Heart left ventricle (tissue), 13 donors: ENCODE measurements at regions not wholly inside any gene's neighbourhood (a gene's known extent, or its start where the extent isn't known, plus 50 kb on each side); places are given as distances from the start of the nearest gene placed in this dataset.

ENCODE experiments used
- CTCF ChIP-seq, 12 donors: fragments of 200-600 bp; sonication (generic) in 4 of 12; IDR thresholded peaks; one replicate each; pipeline versions ENCODE4 v1.5.0 to v1.8.0; 2018 to 2022; ENCODE audit warnings: antibody characterized with exemption in 12 of 12, mild to moderate bottlenecking in 5 of 12
- POLR2A ChIP-seq, 2 donors: fragments of 450-650 bp; IDR thresholded peaks; one replicate each; pipeline ENCODE4 v1.6.1; 2017; ENCODE audit warnings: antibody characterized with exemption in 2 of 2, mild to moderate bottlenecking in 2 of 2, moderate library complexity in 2 of 2
- donor health status: ischemic (EF 13 %, LVEDD 7.1; RV severe dilation, severe dysfunction).
- donor health status: DM: no; HTN: yes; CAD: no.
- donor health status: DM: no; HTN: no; CAD: no.
- donor health status: ischemic (EF 25% LVEDD 6.9; RV normal size, moderate dysfunction).
- donor health status: ischemic (EF 25% LVEDD 5.7; RV mildly dilated, moderate dysfunction).
- donor health status: ischemic (EF 35%, LVEDD 5.7; RV mildly dilated, moderate dysfunction).
- donor health status: nonischemic (EF 11% LVEDD 7.7; RV severe dilation, severe dysfunction).
- donor health status: DM: yes; HTN: yes; CAD: no.
- donor health status: PGD.
- donor health status: ischemic (EF 29% LVEDD 5.4; RV normal size, mild dysfunction).
- donor health status: nonischemic (EF 23%, LVEDD 6.1; RV moderate dilation, normal function).

DNA sequence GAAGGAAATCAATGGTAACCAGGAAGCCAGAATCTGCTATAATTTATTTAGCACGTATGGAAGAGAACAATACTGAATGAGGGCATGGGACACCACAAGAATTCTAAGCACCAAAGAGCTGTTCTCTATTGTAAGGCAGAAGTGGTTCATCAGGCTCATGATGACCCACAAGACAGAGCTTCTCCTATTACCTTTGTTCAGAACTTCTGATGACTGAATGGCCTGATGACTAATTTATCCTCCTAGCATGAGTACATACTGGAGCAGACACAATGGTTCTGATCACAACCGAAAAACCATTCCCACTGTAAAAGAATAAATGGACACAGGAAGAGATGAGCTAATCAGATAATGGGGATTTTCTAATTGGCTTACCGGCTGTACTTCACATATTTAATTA, 329.8 kb upstream of the PDE4D start:
- TF ChIP-seq POLR2A (IDR thresholded peaks at IDR 0.05) (no peak), CTCF (IDR thresholded peaks at IDR 0.05) (no peak)
